IMR-90 (cell line): ENCODE measurements at regions not wholly inside any gene's neighbourhood (a gene's known extent, or its start where the extent isn't known, plus 50 kb on each side); places are given as distances from the start of the nearest gene placed in this dataset.

Source experiments
- ATAC-seq: fragments of 200-7000 bp; cut with Tn5 transposase; 2 replicates; pipeline ENCODE4 v1.9.1; 2020; ENCODE audit warnings: low read depth, mild to moderate bottlenecking, moderate library complexity
- BruUV-seq: library from RNA; stranded (reverse); fragments of 400-500 nt; replicated peaks from 2 replicates; lab custom pipeline; 2021; lab: Mats Ljungman, UMichigan
- CTCF ChIA-PET: fragments of 300-600 bp; formaldehyde crosslinking; extraction: SDS; loops from one replicate; lab custom pipeline; 2021; ENCODE audit warnings: antibody characterized with exemption; lab: Yijun Ruan, JAX
- POLR2A ChIA-PET: fragments of 300-600 bp; sonication (Branson Sonifier 250); formaldehyde crosslinking; loops from one replicate; lab custom pipeline; 2022; ENCODE audit warnings: antibody characterized with exemption; ENCODE audit not compliant: unreplicated experiment; lab: Charles Lee
- DNase-seq: peaks from one replicate; pipeline ENCODE4 v3.0.0; 2013
- H2AFZ ChIP-seq: replicated peaks from 2 replicates; pipeline ENCODE3; 2013; ENCODE audit warnings: low read length, mild to moderate bottlenecking; ENCODE audit not compliant: poor library complexity
- H2AK5ac ChIP-seq: 2 replicates; pipeline ENCODE4 v1.6.1; 2013; ENCODE audit warnings: low read depth, low read length, inconsistent platforms
- H2AK9ac ChIP-seq: replicated peaks from 2 replicates; pipeline ENCODE3; 2013; ENCODE audit warnings: mild to moderate bottlenecking, low read depth, low read length, moderate library complexity; ENCODE audit not compliant: poor library complexity
- H2BK120ac ChIP-seq: 2 replicates; pipeline ENCODE4 v1.6.1; 2013; ENCODE audit warnings: low read depth, low read length, inconsistent platforms
- H2BK15ac ChIP-seq: 3 replicates; pipeline ENCODE4 v1.6.1; 2013; ENCODE audit warnings: low read depth, low read length, inconsistent platforms
- H2BK20ac ChIP-seq: 2 replicates; pipeline ENCODE4 v1.6.1; 2013; ENCODE audit warnings: low read depth, mild to moderate bottlenecking, inconsistent platforms, low read length, moderate library complexity
- H2BK5ac ChIP-seq: 2 replicates; pipeline ENCODE4 v1.6.1; 2013; ENCODE audit warnings: mild to moderate bottlenecking, low read depth, low read length, inconsistent platforms; ENCODE audit not compliant: poor library complexity, severe bottlenecking
- H3K14ac ChIP-seq: replicated peaks from 2 replicates; pipeline ENCODE4 v1.6.1; 2013; ENCODE audit warnings: low read depth, low read length, inconsistent platforms
- H3K18ac ChIP-seq: 2 replicates; pipeline ENCODE4 v1.6.1; 2013; ENCODE audit warnings: low read depth, low read length, control low read depth
- H3K23ac ChIP-seq: 2 replicates; pipeline ENCODE4 v1.6.1; 2013; ENCODE audit warnings: low read depth, low read length, inconsistent platforms
- H3K27ac ChIP-seq: 2 replicates; pipeline ENCODE4 v1.5.1; 2013; ENCODE audit warnings: mild to moderate bottlenecking, control low read depth, low read length; ENCODE audit not compliant: insufficient read depth
- H3K27me3 ChIP-seq: 2 replicates; pipeline ENCODE4 v1.6.1; 2013; ENCODE audit warnings: low read length; ENCODE audit not compliant: control insufficient read depth, insufficient read depth
- H3K36me3 ChIP-seq: 2 replicates; pipeline ENCODE4 v1.6.1; 2013; ENCODE audit warnings: low read length, mixed read lengths; ENCODE audit not compliant: control insufficient read depth, insufficient read depth
- H3K4ac ChIP-seq: 2 replicates; pipeline ENCODE4 v1.6.1; 2013; ENCODE audit warnings: low read depth, low read length, inconsistent platforms
- H3K4me1 ChIP-seq: 2 replicates; pipeline ENCODE4 v1.6.1; 2013; ENCODE audit warnings: low read length, mixed read lengths; ENCODE audit not compliant: control insufficient read depth, insufficient read depth
- H3K4me2 ChIP-seq: 2 replicates; pipeline ENCODE4 v1.6.1; 2013; ENCODE audit warnings: low read depth, mild to moderate bottlenecking, control low read depth, low read length, moderate library complexity
- H3K4me3 ChIP-seq: 2 replicates; pipeline ENCODE4 v1.5.1; 2013; ENCODE audit warnings: low read depth, mild to moderate bottlenecking, control low read depth, low read length, moderate library complexity; ENCODE audit not compliant: insufficient read depth
- H3K56ac ChIP-seq: 2 replicates; pipeline ENCODE4 v1.6.1; 2013; ENCODE audit warnings: low read length, inconsistent platforms; ENCODE audit not compliant: insufficient read depth; ENCODE audit errors: extremely low read depth
- H3K79me1 ChIP-seq, 2 experiments: 2 replicates each; pipeline ENCODE4 v1.6.1; 2013; ENCODE audit warnings: low read length in 2 of 2, inconsistent platforms in 1 of 2, low read depth in 1 of 2
- H3K9ac ChIP-seq: 2 replicates; pipeline ENCODE4 v1.6.1; 2013; ENCODE audit warnings: low read depth, low read length, control low read depth
- H3K9me1 ChIP-seq: 2 replicates; pipeline ENCODE4 v1.6.1; 2013; ENCODE audit warnings: low read length, inconsistent platforms; ENCODE audit not compliant: insufficient read depth
- H3K9me3 ChIP-seq: 2 replicates; pipeline ENCODE4 v1.6.1; 2013; ENCODE audit warnings: low read length; ENCODE audit not compliant: control insufficient read depth, insufficient read depth
- H4K20me1 ChIP-seq: 2 replicates; pipeline ENCODE4 v1.6.1; 2013; ENCODE audit warnings: low read length, inconsistent platforms; ENCODE audit not compliant: insufficient read depth
- H4K5ac ChIP-seq: 2 replicates; pipeline ENCODE4 v1.6.1; 2013; ENCODE audit warnings: mild to moderate bottlenecking, low read depth, low read length, control low read depth
- H4K8ac ChIP-seq, 2 experiments: 2 replicates each; pipeline ENCODE4 v1.6.1; 2013; ENCODE audit warnings: low read depth in 2 of 2, low read length in 2 of 2, control low read depth in 1 of 2, inconsistent platforms in 1 of 2
- H4K91ac ChIP-seq: 2 replicates; pipeline ENCODE4 v1.6.1; 2013; ENCODE audit warnings: low read depth, low read length, inconsistent platforms; ENCODE audit not compliant: insufficient read depth
- CEBPB ChIP-seq: IDR thresholded peaks from 2 replicates; pipeline ENCODE4 v1.6.1; 2012; ENCODE audit warnings: low read depth, low read length, improper control_type of control experiment
- ELK1 ChIP-seq: fragments of 150-350 bp; IDR thresholded peaks from 2 replicates; pipeline ENCODE4 v1.6.1; 2016; ENCODE audit warnings: low read depth, mild to moderate bottlenecking, low read length, moderate library complexity, borderline replicate concordance
- WGBS, 2 experiments: methylation state at CpG; one replicate each; pipeline versions ENCODE4 v1.1.5 to v1.1.7; 2013; ENCODE audit warnings: missing lambda C conversion rate in 2 of 2; ENCODE audit not compliant: insufficient read length in 1 of 2; ENCODE audit errors: extremely low coverage in 2 of 2; 5-methylcytosine and 5-hydroxymethylcytosine counted together
- dilution Hi-C: fragments of 300-500 bp; cut with HindIII; formaldehyde crosslinking; loops from one replicate; pipeline ENCODE4 v1.14.3; 2018; ENCODE audit warnings: low sequenced_read_pairs; ENCODE audit not compliant: unreplicated experiment
- in situ Hi-C: fragments of 300-500 bp; cut with MboI; formaldehyde crosslinking; loops from 3 replicates; pipeline ENCODE4 v1.14.3; 2019; ENCODE audit warnings: low sequenced_read_pairs, inconsistent platforms, mixed read lengths
- intact Hi-C: fragments of 100-400 bp; cut with micrococcal nuclease; formaldehyde crosslinking; loops from 2 replicates; pipeline ENCODE4 v1.10.0; 2022

GRCh38 chr12:60172266-60173211, 576.7 kb downstream of the SLC16A7 start:
- DNase-seq (peak; percentile 43), ATAC-seq (peak; percentile 29; the same call in 1 of the 2 replicates)
- no peaks in the 10 kb centered on the region for H3K27me3 ChIP-seq
- peaks cover 5% of the 10 kb centered on the region; the same call in 1 of the 2 replicates for H3K9me1 ChIP-seq
- H2BK5ac ChIP-seq, result peak overlapping the region; percentile 69
- no peak overlapping the region for H3K4me3 ChIP-seq
- H3K14ac ChIP-seq, result 0 out of 2 replicates have a peak overlapping the region, but pooled peaks have one; percentile 15
- no peak overlapping the region for H2AK9ac ChIP-seq
- intact Hi-C loops (no loop called here), dilution Hi-C loops (no loop called here), in situ Hi-C loops (no loop called here)
- peak overlapping the region; percentile 72; the same call in 1 of the 2 replicates for H3K18ac ChIP-seq
- peak overlapping the region; percentile 65; the same call in 1 of the 2 replicates for H2AK5ac ChIP-seq
- H3K4me2 ChIP-seq, result peak overlapping the region; percentile 27; the same call in 1 of the 2 replicates
- no peaks in the 10 kb centered on the region for H3K79me1 ChIP-seq
- no peak overlapping the region for H2AFZ ChIP-seq
- POLR2A ChIA-PET, result no interaction called here
- no TSS peak for BruUV-seq
- no peak overlapping the region for H3K56ac ChIP-seq
- H3K4me1 ChIP-seq, result peaks cover 4% of the 10 kb centered on the region; the same call in 1 of the 2 replicates
- TF ChIP-seq ELK1, result no peak
- TF ChIP-seq CEBPB, result peak; percentile 22; the same call in 1 of the 2 replicates
- CTCF ChIA-PET, result interaction anchor here (0.6 kb wide), 2 partner anchors 256 to 1695 kb away, joined by 3 to 6 read pairs; no protein-coding TSS in a partner anchor
- no peak overlapping the region for H4K5ac ChIP-seq
- no peaks in the 10 kb centered on the region for H4K20me1 ChIP-seq
- WGBS, 2 experiments, result 67% methylated on average over 1 of the region's 8 CpGs; no CpG with 5 or more reads in 1 of the 2 experiments
- no peak overlapping the region for H3K9ac ChIP-seq
- H3K36me3 ChIP-seq, result no peaks in the 10 kb centered on the region
- H3K4ac ChIP-seq, result peak overlapping the region; percentile 30; the same call in 1 of the 2 replicates
- peak overlapping the region; percentile 75 for H2BK120ac ChIP-seq
- H2BK15ac ChIP-seq, result 0 out of 3 replicates have a peak overlapping the region, but pooled peaks have one; percentile 49
- peak overlapping the region in 1 of 2 experiments; percentile 62; a peak in 2 of 4 replicates for H4K8ac ChIP-seq
- peak overlapping the region; percentile 36; the same call in 1 of the 2 replicates for H4K91ac ChIP-seq
- H3K27ac ChIP-seq, result no peak overlapping the region
- H3K23ac ChIP-seq, result peak overlapping the region; percentile 31; the same call in 1 of the 2 replicates
- H2BK20ac ChIP-seq, result peak overlapping the region; percentile 82; the same call in 1 of the 2 replicates
- no peaks in the 10 kb centered on the region for H3K9me3 ChIP-seq
